ENCODE measurements at regions not wholly inside any gene's neighbourhood (a gene's known extent, or its start where the extent isn't known, plus 50 kb on each side); places are given as distances from the start of the nearest gene placed in this dataset.
"Not testable (repeated sequence)": the region's sequence is repeated elsewhere in the genome, so short reads cannot be mapped to it uniquely, and the experiment has no call there.

GRCh38 chr13:73816702-73817101, 317.5 kb downstream of the KLF12 start:
- no peak overlapping the region for H3K4me3 ChIP-seq (ENCODE audit: low read depth, low read length)
- H2AFZ ChIP-seq (ENCODE audit: low read length, unreplicated experiment) = no peak overlapping the region
- no peak overlapping the region for H3K27ac ChIP-seq (ENCODE audit: low read depth, low read length)
- no peaks in the 10 kb centered on the region for H3K4me1 ChIP-seq (ENCODE audit: control insufficient read depth, insufficient read depth, low read length, unreplicated experiment)
- no peaks in the 10 kb centered on the region for H3K79me2 ChIP-seq (ENCODE audit: control insufficient read depth, insufficient read depth, low read length, unreplicated experiment)
- no peaks in the 10 kb centered on the region; the same call in 1 of the 2 replicates for H3K36me3 ChIP-seq (ENCODE audit: insufficient read depth, low read length)
- no peaks in the 10 kb centered on the region for H3K27me3 ChIP-seq (ENCODE audit: insufficient read depth, low read length)

- no peaks in the 10 kb centered on the region for H3K4me1 ChIP-seq (ENCODE audit: control insufficient read depth, insufficient read depth, low read length, unreplicated experiment)
- no peaks in the 10 kb centered on the region for H3K27me3 ChIP-seq (ENCODE audit: insufficient read depth, low read length)
- H2AFZ ChIP-seq (ENCODE audit: low read length, unreplicated experiment) = no peak overlapping the region
- H3K79me2 ChIP-seq (ENCODE audit: control insufficient read depth, insufficient read depth, low read length, unreplicated experiment) = no peaks in the 10 kb centered on the region
- no peak overlapping the region for H3K4me3 ChIP-seq (ENCODE audit: low read depth, low read length)
- no peak overlapping the region for H3K27ac ChIP-seq (ENCODE audit: low read depth, low read length)
- H3K36me3 ChIP-seq (ENCODE audit: insufficient read depth, low read length) = no peaks in the 10 kb centered on the region; the same call in 1 of the 2 replicates
Observed at GRCh38 chr13:73815796-73816195, 318.4 kb downstream of the KLF12 start.

- Histone ChIP-seq H3K4me1 (ENCODE audit: control insufficient read depth, insufficient read depth, low read length, unreplicated experiment) (no peaks in the 10 kb centered on the region), H2AFZ (ENCODE audit: low read length, unreplicated experiment) (no peak overlapping the region), H3K27me3 (ENCODE audit: insufficient read depth, low read length) (no peaks in the 10 kb centered on the region), H3K4me3 (ENCODE audit: low read depth, low read length) (no peak overlapping the region), H3K36me3 (ENCODE audit: insufficient read depth, low read length) (no peaks in the 10 kb centered on the region; the same call in 1 of the 2 replicates), H3K27ac (ENCODE audit: low read depth, low read length) (no peak overlapping the region), H3K79me2 (ENCODE audit: control insufficient read depth, insufficient read depth, low read length, unreplicated experiment) (no peaks in the 10 kb centered on the region)
Observed at GRCh38 chr13:73810647-73811046, 323.6 kb downstream of the KLF12 start.

- Histone ChIP-seq H2AFZ (ENCODE audit: low read length, unreplicated experiment) (no peak overlapping the region), H3K36me3 (ENCODE audit: insufficient read depth, low read length) (no peaks in the 10 kb centered on the region; the same call in 1 of the 2 replicates), H3K4me3 (ENCODE audit: low read depth, low read length) (no peak overlapping the region), H3K27me3 (ENCODE audit: insufficient read depth, low read length) (no peaks in the 10 kb centered on the region), H3K27ac (ENCODE audit: low read depth, low read length) (no peak overlapping the region), H3K4me1 (ENCODE audit: control insufficient read depth, insufficient read depth, low read length, unreplicated experiment) (peaks cover 2% of the 10 kb centered on the region), H3K79me2 (ENCODE audit: control insufficient read depth, insufficient read depth, low read length, unreplicated experiment) (no peaks in the 10 kb centered on the region)
Observed at GRCh38 chr13:73809561-73809960, 324.6 kb downstream of the KLF12 start.

- H3K27me3 ChIP-seq (ENCODE audit: insufficient read depth, low read length) = no peaks in the 10 kb centered on the region
- no peak overlapping the region for H3K27ac ChIP-seq (ENCODE audit: low read depth, low read length)
- no peak overlapping the region for H2AFZ ChIP-seq (ENCODE audit: low read length, unreplicated experiment)
- H3K4me1 ChIP-seq (ENCODE audit: control insufficient read depth, insufficient read depth, low read length, unreplicated experiment) = peaks cover 15% of the 10 kb centered on the region
- H3K79me2 ChIP-seq (ENCODE audit: control insufficient read depth, insufficient read depth, low read length, unreplicated experiment) = no peaks in the 10 kb centered on the region
- no peak overlapping the region for H3K4me3 ChIP-seq (ENCODE audit: low read depth, low read length)
- H3K36me3 ChIP-seq (ENCODE audit: insufficient read depth, low read length) = no peaks in the 10 kb centered on the region; the same call in 1 of the 2 replicates
Observed at GRCh38 chr13:73808318-73808717, 325.9 kb downstream of the KLF12 start.

GRCh38 chr13:73805326-73805958, 328.8 kb downstream of the KLF12 start:
- not testable (repeated sequence) for H3K27me3 ChIP-seq (ENCODE audit: insufficient read depth, low read length); H3K27ac ChIP-seq (ENCODE audit: low read depth, low read length); H3K79me2 ChIP-seq (ENCODE audit: control insufficient read depth, insufficient read depth, low read length, unreplicated experiment); H3K36me3 ChIP-seq (ENCODE audit: insufficient read depth, low read length); H2AFZ ChIP-seq (ENCODE audit: low read length, unreplicated experiment); H3K4me3 ChIP-seq (ENCODE audit: low read depth, low read length)
- peaks cover 22% of the 10 kb centered on the region for H3K4me1 ChIP-seq (ENCODE audit: control insufficient read depth, insufficient read depth, low read length, unreplicated experiment)

- Histone ChIP-seq H2AFZ (ENCODE audit: low read length, unreplicated experiment) (no peak overlapping the region), H3K4me1 (ENCODE audit: control insufficient read depth, insufficient read depth, low read length, unreplicated experiment) (peaks cover 22% of the 10 kb centered on the region), H3K36me3 (ENCODE audit: insufficient read depth, low read length) (no peaks in the 10 kb centered on the region), H3K4me3 (ENCODE audit: low read depth, low read length) (no peak overlapping the region), H3K79me2 (ENCODE audit: control insufficient read depth, insufficient read depth, low read length, unreplicated experiment) (no peaks in the 10 kb centered on the region), H3K27ac (ENCODE audit: low read depth, low read length) (no peak overlapping the region), H3K27me3 (ENCODE audit: insufficient read depth, low read length) (no peaks in the 10 kb centered on the region)
Observed at GRCh38 chr13:73803997-73804396, 330.2 kb downstream of the KLF12 start.

- no peak overlapping the region for H2AFZ ChIP-seq (ENCODE audit: low read length, unreplicated experiment)
- peaks cover 22% of the 10 kb centered on the region for H3K4me1 ChIP-seq (ENCODE audit: control insufficient read depth, insufficient read depth, low read length, unreplicated experiment)
- no peak overlapping the region for H3K4me3 ChIP-seq (ENCODE audit: low read depth, low read length)
- H3K79me2 ChIP-seq (ENCODE audit: control insufficient read depth, insufficient read depth, low read length, unreplicated experiment) = no peaks in the 10 kb centered on the region
- H3K27me3 ChIP-seq (ENCODE audit: insufficient read depth, low read length) = no peaks in the 10 kb centered on the region
- H3K27ac ChIP-seq (ENCODE audit: low read depth, low read length) = no peak overlapping the region
- no peaks in the 10 kb centered on the region for H3K36me3 ChIP-seq (ENCODE audit: insufficient read depth, low read length)
Observed at GRCh38 chr13:73800011-73800410, 334.2 kb downstream of the KLF12 start.

- Histone ChIP-seq H3K4me3 (ENCODE audit: low read depth, low read length) (no peak overlapping the region), H3K27me3 (ENCODE audit: insufficient read depth, low read length) (no peaks in the 10 kb centered on the region), H3K4me1 (ENCODE audit: control insufficient read depth, insufficient read depth, low read length, unreplicated experiment) (peaks cover 4% of the 10 kb centered on the region), H3K27ac (ENCODE audit: low read depth, low read length) (no peak overlapping the region), H2AFZ (ENCODE audit: low read length, unreplicated experiment) (no peak overlapping the region), H3K36me3 (ENCODE audit: insufficient read depth, low read length) (no peaks in the 10 kb centered on the region), H3K79me2 (ENCODE audit: control insufficient read depth, insufficient read depth, low read length, unreplicated experiment) (no peaks in the 10 kb centered on the region)
Observed at GRCh38 chr13:73794755-73795154, 339.4 kb downstream of the KLF12 start.

- Histone ChIP-seq H3K27ac (ENCODE audit: low read depth, low read length) (no peak overlapping the region), H3K36me3 (ENCODE audit: insufficient read depth, low read length) (no peaks in the 10 kb centered on the region), H3K27me3 (ENCODE audit: insufficient read depth, low read length) (no peaks in the 10 kb centered on the region), H3K4me1 (ENCODE audit: control insufficient read depth, insufficient read depth, low read length, unreplicated experiment) (peaks cover 4% of the 10 kb centered on the region), H2AFZ (ENCODE audit: low read length, unreplicated experiment) (no peak overlapping the region), H3K79me2 (ENCODE audit: control insufficient read depth, insufficient read depth, low read length, unreplicated experiment) (no peaks in the 10 kb centered on the region), H3K4me3 (ENCODE audit: low read depth, low read length) (no peak overlapping the region)
Observed at GRCh38 chr13:73793361-73793760, 340.8 kb downstream of the KLF12 start.

GRCh38 chr13:73792796-73793195, 341.4 kb downstream of the KLF12 start:
- no peak overlapping the region for H3K27ac ChIP-seq (ENCODE audit: low read depth, low read length)
- no peaks in the 10 kb centered on the region for H3K36me3 ChIP-seq (ENCODE audit: insufficient read depth, low read length)
- H2AFZ ChIP-seq (ENCODE audit: low read length, unreplicated experiment) = no peak overlapping the region
- peaks cover 4% of the 10 kb centered on the region for H3K4me1 ChIP-seq (ENCODE audit: control insufficient read depth, insufficient read depth, low read length, unreplicated experiment)
- H3K27me3 ChIP-seq (ENCODE audit: insufficient read depth, low read length) = no peaks in the 10 kb centered on the region
- no peak overlapping the region for H3K4me3 ChIP-seq (ENCODE audit: low read depth, low read length)
- no peaks in the 10 kb centered on the region for H3K79me2 ChIP-seq (ENCODE audit: control insufficient read depth, insufficient read depth, low read length, unreplicated experiment)
